ENCODE measurements at regions not wholly inside any gene's neighbourhood (a gene's known extent, or its start where the extent isn't known, plus 50 kb on each side); places are given as distances from the start of the nearest gene placed in this dataset.

DNA sequence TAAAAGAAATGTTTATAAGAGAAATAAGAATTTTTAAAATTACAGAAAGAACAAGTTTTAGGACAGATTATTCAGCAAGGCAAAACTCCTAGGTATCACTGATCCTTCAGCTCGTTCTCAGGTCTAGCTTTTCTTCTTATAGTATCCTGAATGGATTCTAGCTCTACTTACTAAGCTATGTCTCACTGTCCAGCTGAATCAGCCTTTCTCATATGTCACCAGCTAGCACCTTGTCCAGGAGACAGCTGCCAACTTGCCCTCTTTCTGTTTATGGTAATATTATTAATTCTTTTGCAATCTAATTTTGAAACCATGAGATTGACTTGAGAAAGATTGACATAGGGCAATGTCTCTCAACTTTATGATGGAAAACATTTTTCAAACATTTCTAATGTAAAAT lies 159.9 kb downstream of the LYPLAL1 start:
- TF ChIP-seq, protein P1, sequence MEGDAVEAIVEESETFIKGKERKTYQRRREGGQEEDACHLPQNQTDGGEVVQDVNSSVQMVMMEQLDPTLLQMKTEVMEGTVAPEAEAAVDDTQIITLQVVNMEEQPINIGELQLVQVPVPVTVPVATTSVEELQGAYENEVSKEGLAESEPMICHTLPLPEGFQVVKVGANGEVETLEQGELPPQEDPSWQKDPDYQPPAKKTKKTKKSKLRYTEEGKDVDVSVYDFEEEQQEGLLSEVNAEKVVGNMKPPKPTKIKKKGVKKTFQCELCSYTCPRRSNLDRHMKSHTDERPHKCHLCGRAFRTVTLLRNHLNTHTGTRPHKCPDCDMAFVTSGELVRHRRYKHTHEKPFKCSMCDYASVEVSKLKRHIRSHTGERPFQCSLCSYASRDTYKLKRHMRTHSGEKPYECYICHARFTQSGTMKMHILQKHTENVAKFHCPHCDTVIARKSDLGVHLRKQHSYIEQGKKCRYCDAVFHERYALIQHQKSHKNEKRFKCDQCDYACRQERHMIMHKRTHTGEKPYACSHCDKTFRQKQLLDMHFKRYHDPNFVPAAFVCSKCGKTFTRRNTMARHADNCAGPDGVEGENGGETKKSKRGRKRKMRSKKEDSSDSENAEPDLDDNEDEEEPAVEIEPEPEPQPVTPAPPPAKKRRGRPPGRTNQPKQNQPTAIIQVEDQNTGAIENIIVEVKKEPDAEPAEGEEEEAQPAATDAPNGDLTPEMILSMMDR (IDR thresholded peaks at IDR 0.05; ENCODE audit: insufficient read depth, low read length, severe bottlenecking): no peak
- FAIRE-seq (no peak), DNase-seq (ENCODE audit: low read depth) (peak; percentile 54)
- H3K4me3 ChIP-seq (ENCODE audit: low read depth, low read length): no peak overlapping the region
- no peaks in the 10 kb centered on the region for H3K36me3 ChIP-seq (ENCODE audit: control insufficient read depth, insufficient read depth, low read length)
- H3K27me3 ChIP-seq (ENCODE audit: control insufficient read depth, insufficient read depth, low read length): peaks cover 12% of the 10 kb centered on the region

DNA sequence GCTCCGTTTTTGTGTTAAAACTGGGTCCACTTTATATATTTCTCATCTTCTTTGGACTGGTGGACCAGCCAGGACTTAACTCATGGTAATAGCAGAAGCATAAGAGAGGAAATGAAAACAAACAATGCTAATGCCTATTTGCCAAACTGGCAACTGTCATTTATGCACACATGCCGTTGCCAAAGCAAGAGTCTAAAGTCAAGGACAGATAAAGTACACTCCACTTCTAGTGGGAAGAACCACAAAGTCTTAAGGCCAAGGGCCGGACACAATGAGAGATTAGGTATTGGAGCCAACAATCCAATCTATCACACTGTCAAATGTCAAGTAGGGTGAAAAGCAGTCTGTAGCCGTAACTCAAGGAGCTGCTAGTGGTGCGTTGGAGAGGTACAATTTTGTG lies 157.7 kb downstream of the LYPLAL1 start:
- no peak for DNase-seq (ENCODE audit: low read depth)
- H3K4me3 ChIP-seq (ENCODE audit: low read depth, low read length): no peak overlapping the region
- H3K36me3 ChIP-seq (ENCODE audit: control insufficient read depth, insufficient read depth, low read length): no peaks in the 10 kb centered on the region
- TF ChIP-seq, protein P1 (IDR thresholded peaks at IDR 0.05; ENCODE audit: insufficient read depth, low read length, severe bottlenecking): no peak
- no peak for FAIRE-seq
- peaks cover 26% of the 10 kb centered on the region for H3K27me3 ChIP-seq (ENCODE audit: control insufficient read depth, insufficient read depth, low read length)

DNA sequence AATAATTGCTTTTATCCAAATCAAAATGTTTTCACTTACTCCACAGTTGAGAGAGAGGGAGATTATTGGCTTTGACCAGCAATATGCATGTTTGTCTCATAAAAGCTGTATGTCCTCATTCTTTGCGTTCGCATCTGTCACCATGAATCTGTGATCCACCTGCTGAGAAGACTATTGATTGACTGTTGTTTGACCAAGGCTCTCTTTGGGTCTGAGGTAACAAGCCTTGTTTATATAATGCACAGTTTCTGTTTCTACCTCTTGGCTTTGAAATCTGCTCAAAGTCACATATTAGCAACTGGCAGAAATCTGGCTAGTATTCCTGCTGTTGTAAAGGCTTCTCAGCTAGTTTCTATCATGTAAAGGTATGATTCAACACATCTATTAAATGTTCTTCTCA lies 157.0 kb downstream of the LYPLAL1 start:
- FAIRE-seq (no peak), DNase-seq (ENCODE audit: low read depth) (no peak)
- TF ChIP-seq, protein P1 (IDR thresholded peaks at IDR 0.05; ENCODE audit: insufficient read depth, low read length, severe bottlenecking): no peak
- Histone ChIP-seq H3K27me3 (ENCODE audit: control insufficient read depth, insufficient read depth, low read length) (peaks cover 24% of the 10 kb centered on the region), H3K36me3 (ENCODE audit: control insufficient read depth, insufficient read depth, low read length) (no peaks in the 10 kb centered on the region), H3K4me3 (ENCODE audit: low read depth, low read length) (no peak overlapping the region)

DNA sequence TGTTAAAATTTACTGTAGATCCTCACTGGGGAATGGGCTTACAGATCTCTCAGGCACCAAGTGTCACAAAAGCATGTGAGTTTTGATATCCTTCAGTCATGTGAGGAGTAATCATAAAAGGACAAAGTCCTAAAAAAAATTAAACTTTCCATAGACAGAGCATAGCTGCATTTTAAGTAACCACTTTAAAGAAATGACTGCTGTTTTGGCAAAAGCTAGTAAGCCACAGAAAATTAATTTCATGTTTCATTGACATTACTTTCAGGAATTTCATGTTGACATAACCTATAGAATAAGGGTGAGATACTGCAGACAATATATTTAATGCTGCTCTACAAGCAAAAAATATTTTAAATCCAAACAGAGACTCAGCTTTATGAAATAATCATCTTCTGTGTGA lies 156.3 kb downstream of the LYPLAL1 start:
- DNase-seq (ENCODE audit: low read depth): no peak
- TF ChIP-seq, protein P1 (IDR thresholded peaks at IDR 0.05; ENCODE audit: insufficient read depth, low read length, severe bottlenecking): no peak
- Histone ChIP-seq H3K27me3 (ENCODE audit: control insufficient read depth, insufficient read depth, low read length) (peaks cover 22% of the 10 kb centered on the region), H3K36me3 (ENCODE audit: control insufficient read depth, insufficient read depth, low read length) (no peaks in the 10 kb centered on the region), H3K4me3 (ENCODE audit: low read depth, low read length) (no peak overlapping the region)
- no peak for FAIRE-seq

DNA sequence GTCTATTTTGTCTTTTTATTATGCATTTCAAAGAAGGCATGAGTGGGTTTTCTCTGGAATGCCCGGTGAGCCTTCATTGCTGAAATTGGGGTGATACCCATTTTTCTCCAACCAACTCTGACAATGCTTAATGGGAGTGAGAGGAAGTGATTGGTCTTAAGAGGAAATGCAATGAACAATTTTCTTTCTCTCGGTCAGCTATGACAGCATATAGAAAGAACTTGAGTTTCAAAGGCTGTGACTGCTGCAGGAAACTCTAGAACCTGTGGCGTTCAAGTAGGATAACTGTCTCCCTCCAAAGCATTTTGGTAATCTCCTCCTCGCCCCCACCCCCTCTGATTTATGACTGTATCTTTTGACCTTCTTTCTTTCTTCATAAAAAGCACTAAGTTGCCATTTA lies 155.9 kb downstream of the LYPLAL1 start:
- H3K27me3 ChIP-seq (ENCODE audit: control insufficient read depth, insufficient read depth, low read length): peaks cover 22% of the 10 kb centered on the region
- no peaks in the 10 kb centered on the region for H3K36me3 ChIP-seq (ENCODE audit: control insufficient read depth, insufficient read depth, low read length)
- TF ChIP-seq, protein P1 (IDR thresholded peaks at IDR 0.05; ENCODE audit: insufficient read depth, low read length, severe bottlenecking): no peak
- FAIRE-seq (no peak), DNase-seq (ENCODE audit: low read depth) (peak; percentile 74)
- no peak overlapping the region for H3K4me3 ChIP-seq (ENCODE audit: low read depth, low read length)

DNA sequence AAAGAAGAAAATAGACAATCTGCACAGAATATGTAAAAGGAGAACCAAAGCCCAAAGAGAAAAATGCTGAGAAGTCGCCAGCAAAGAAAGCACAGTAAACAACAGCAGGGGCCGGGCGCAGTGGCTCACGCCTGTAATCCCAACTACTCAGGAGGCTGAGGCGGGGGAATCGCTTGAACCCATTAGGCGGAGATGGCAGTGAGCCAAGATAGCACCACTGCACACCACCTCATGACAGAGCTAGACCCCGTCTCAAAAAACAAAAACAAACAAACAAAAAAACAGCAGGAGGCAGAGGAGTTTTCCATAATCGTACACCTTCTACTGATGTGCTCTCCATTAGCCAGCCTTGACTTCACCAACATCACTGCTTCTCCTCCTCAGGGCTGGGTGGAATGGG lies 153.2 kb downstream of the LYPLAL1 start:
- DNase-seq (ENCODE audit: low read depth) (no peak), FAIRE-seq (no peak)
- Histone ChIP-seq H3K36me3 (ENCODE audit: control insufficient read depth, insufficient read depth, low read length) (no peaks in the 10 kb centered on the region), H3K27me3 (ENCODE audit: control insufficient read depth, insufficient read depth, low read length) (peaks cover 25% of the 10 kb centered on the region), H3K4me3 (ENCODE audit: low read depth, low read length) (no peak overlapping the region)
- TF ChIP-seq, protein P1 (IDR thresholded peaks at IDR 0.05; ENCODE audit: insufficient read depth, low read length, severe bottlenecking): no peak
